ENCODE measurements at regions not wholly inside any gene's neighbourhood (a gene's known extent, or its start where the extent isn't known, plus 50 kb on each side); places are given as distances from the start of the nearest gene placed in this dataset.
"Not testable (repeated sequence)": the region's sequence is repeated elsewhere in the genome, so short reads cannot be mapped to it uniquely, and the experiment has no call there.

GRCh38 chr11:98296091-98296880 lies 724.5 kb upstream of the CNTN5 start:
- 64 to 66% (median 65%) methylated on average over 4 of the region's 4 CpGs for WGBS, 3 donors
- intact Hi-C loops (cut with DNase I) = no loop called here
- H3K27ac ChIP-seq = no peak overlapping the region
- H3K36me3 ChIP-seq = no peaks in the 10 kb centered on the region
- H3K4me1 ChIP-seq (ENCODE audit: insufficient read depth) = no peaks in the 10 kb centered on the region
- no peak overlapping the region for H3K4me3 ChIP-seq
- H3K9me3 ChIP-seq = no peaks in the 10 kb centered on the region
- H3K27me3 ChIP-seq = no peaks in the 10 kb centered on the region
- no peak for TF ChIP-seq CTCF (IDR thresholded peaks at IDR 0.05)
- no peak for TF ChIP-seq POLR2A (IDR thresholded peaks at IDR 0.05)
- no peak for TF ChIP-seq EP300 (IDR thresholded peaks at IDR 0.05)
- no peak for DNase-seq

GRCh38 chr11:98300719-98301118 lies 720.0 kb upstream of the CNTN5 start:
- WGBS, 3 donors = 63 to 73% (median 65%) methylated on average over 3 of the region's 3 CpGs
- H3K9me3 ChIP-seq = no peaks in the 10 kb centered on the region
- TF ChIP-seq EP300 (IDR thresholded peaks at IDR 0.05) = no peak
- no peak for TF ChIP-seq CTCF (IDR thresholded peaks at IDR 0.05)
- TF ChIP-seq POLR2A (IDR thresholded peaks at IDR 0.05) = no peak

GRCh38 chr11:98307827-98308491 lies 712.8 kb upstream of the CNTN5 start:
- H3K27ac ChIP-seq = no peak overlapping the region
- intact Hi-C loops (cut with DNase I) = no loop called here
- no peaks in the 10 kb centered on the region for H3K36me3 ChIP-seq
- no peak for DNase-seq
- H3K4me3 ChIP-seq = no peak overlapping the region
- H3K27me3 ChIP-seq = no peaks in the 10 kb centered on the region
- WGBS, 3 donors = 91 to 95% (median 92%) methylated on average over 1 of the region's 1 CpG
- H3K9me3 ChIP-seq = no peaks in the 10 kb centered on the region
- no peaks in the 10 kb centered on the region for H3K4me1 ChIP-seq (ENCODE audit: insufficient read depth)
- no peak for TF ChIP-seq EP300 (IDR thresholded peaks at IDR 0.05)
- TF ChIP-seq POLR2A (IDR thresholded peaks at IDR 0.05) = no peak
- no peak for TF ChIP-seq CTCF (IDR thresholded peaks at IDR 0.05)

More at GRCh38 chr11:98300719-98301118, 720.0 kb upstream of the CNTN5 start:
- no peaks in the 10 kb centered on the region for H3K36me3 ChIP-seq
- no peak for DNase-seq
- H3K4me1 ChIP-seq (ENCODE audit: insufficient read depth) = no peaks in the 10 kb centered on the region
- H3K27me3 ChIP-seq = no peaks in the 10 kb centered on the region
- H3K4me3 ChIP-seq = no peak overlapping the region
- intact Hi-C loops (cut with DNase I) = no loop called here
- no peak overlapping the region for H3K27ac ChIP-seq

- H3K4me3 ChIP-seq; H3K4me1 ChIP-seq (ENCODE audit: insufficient read depth); H3K36me3 ChIP-seq; H3K9me3 ChIP-seq; H3K27me3 ChIP-seq; H3K27ac ChIP-seq; intact Hi-C loops (cut with DNase I); DNase-seq: not testable (repeated sequence)
- WGBS, 3 donors = 79 to 88% (median 83%) methylated on average over 9 to 12 of the region's 12 CpGs
Measured at GRCh38 chr11:98330306-98330705, 690.4 kb upstream of the CNTN5 start.

- TF ChIP-seq CTCF (IDR thresholded peaks at IDR 0.05) = no peak
- H3K4me3 ChIP-seq = no peak overlapping the region
- DNase-seq = no peak
- H3K27me3 ChIP-seq = no peaks in the 10 kb centered on the region
- no peaks in the 10 kb centered on the region for H3K4me1 ChIP-seq (ENCODE audit: insufficient read depth)
- WGBS, 3 donors = 88 to 95% (median 88%) methylated on average over 4 of the region's 4 CpGs
- H3K9me3 ChIP-seq = no peaks in the 10 kb centered on the region
- intact Hi-C loops (cut with DNase I) = no loop called here
- no peaks in the 10 kb centered on the region for H3K36me3 ChIP-seq
- H3K27ac ChIP-seq = no peak overlapping the region
Measured at GRCh38 chr11:98358551-98358950, 662.2 kb upstream of the CNTN5 start.
